Right forelimb (tissue), 1 donor: ENCODE measurements at regions not wholly inside any gene's neighbourhood (a gene's known extent, or its start where the extent isn't known, plus 50 kb on each side); places are given as distances from the start of the nearest gene placed in this dataset.
"Not testable (repeated sequence)": the region's sequence is repeated elsewhere in the genome, so short reads cannot be mapped to it uniquely, and the experiment has no call there.

ENCODE experiments used
- DNase-seq: peaks from one replicate; pipeline ENCODE4 v3.0.0-alpha.2; 2018

GRCh38 chr3:74039105-74039504 is 414.4 kb upstream of the PDZRN3 start:
- no peak for DNase-seq

- no peak for DNase-seq
Measured at GRCh38 chr3:74036568-74036967, 411.8 kb upstream of the PDZRN3 start.

GRCh38 chr3:74036102-74036501 is 411.4 kb upstream of the PDZRN3 start:
- DNase-seq = no peak

- DNase-seq = no peak
Measured at GRCh38 chr3:74033806-74034205, 409.1 kb upstream of the PDZRN3 start.

GRCh38 chr3:74033381-74033780 is 408.6 kb upstream of the PDZRN3 start:
- no peak for DNase-seq

GRCh38 chr3:74027121-74027520 is 402.4 kb upstream of the PDZRN3 start:
- no peak for DNase-seq

- DNase-seq = no peak
Measured at GRCh38 chr3:74023395-74023794, 398.7 kb upstream of the PDZRN3 start.

- DNase-seq = no peak
Measured at GRCh38 chr3:74021449-74021848, 396.7 kb upstream of the PDZRN3 start.

- DNase-seq = no peak
Measured at GRCh38 chr3:74009961-74010844, 385.5 kb upstream of the PDZRN3 start.

- no peak for DNase-seq
Measured at GRCh38 chr3:74004386-74004785, 379.6 kb upstream of the PDZRN3 start.

GRCh38 chr3:74003734-74004133 is 379.0 kb upstream of the PDZRN3 start:
- DNase-seq = no peak

GRCh38 chr3:74001436-74001835 is 376.7 kb upstream of the PDZRN3 start:
- DNase-seq = no peak

GRCh38 chr3:74000725-74001124 is 376.0 kb upstream of the PDZRN3 start:
- no peak for DNase-seq

- no peak for DNase-seq
Measured at GRCh38 chr3:73999501-73999900, 374.8 kb upstream of the PDZRN3 start.

- DNase-seq = not testable (repeated sequence)
Measured at GRCh38 chr3:73990691-73991090, 365.9 kb upstream of the PDZRN3 start.

GRCh38 chr3:73966733-73967132 is 342.0 kb upstream of the PDZRN3 start:
- DNase-seq = no peak

- no peak for DNase-seq
Measured at GRCh38 chr3:73964818-73965217, 340.1 kb upstream of the PDZRN3 start.

- DNase-seq = no peak
Measured at GRCh38 chr3:73955494-73956070, 330.8 kb upstream of the PDZRN3 start.

- DNase-seq = no peak
Measured at GRCh38 chr3:73954506-73954905, 329.8 kb upstream of the PDZRN3 start.

GRCh38 chr3:73952781-73953180 is 328.0 kb upstream of the PDZRN3 start:
- no peak for DNase-seq

- DNase-seq = no peak
Measured at GRCh38 chr3:73950865-73951558, 326.3 kb upstream of the PDZRN3 start.

GRCh38 chr3:73945541-73945940 is 320.8 kb upstream of the PDZRN3 start:
- no peak for DNase-seq

- no peak for DNase-seq
Measured at GRCh38 chr3:73939985-73940384, 315.2 kb upstream of the PDZRN3 start.

GRCh38 chr3:73933585-73933984 is 308.8 kb upstream of the PDZRN3 start:
- no peak for DNase-seq
